ENCODE measurements at regions not wholly inside any gene's neighbourhood (a gene's known extent, or its start where the extent isn't known, plus 50 kb on each side); places are given as distances from the start of the nearest gene placed in this dataset.
A peak's percentile ranks its signal among the peaks of the same experiment; 100 is the strongest.
"Not testable (repeated sequence)": the region's sequence is repeated elsewhere in the genome, so short reads cannot be mapped to it uniquely, and the experiment has no call there.

GRCh38 chr1:243996223-243996622, 54.9 kb upstream of the ZBTB18 start:
- DNase-seq (ENCODE audit: low read depth), result no peak

GRCh38 chr1:243991650-243992049, 59.4 kb upstream of the ZBTB18 start:
- no peak for DNase-seq (ENCODE audit: low read depth)

GRCh38 chr1:243984788-243985187, 66.3 kb upstream of the ZBTB18 start:
- no peak for DNase-seq (ENCODE audit: low read depth)

GRCh38 chr1:243982447-243983018, 68.5 kb upstream of the ZBTB18 start:
- no peak for DNase-seq (ENCODE audit: low read depth)

- no peak for DNase-seq (ENCODE audit: low read depth)
Measured at GRCh38 chr1:243980471-243980870, 70.6 kb upstream of the ZBTB18 start.

GRCh38 chr1:243980071-243980470, 71.0 kb upstream of the ZBTB18 start:
- no peak for DNase-seq (ENCODE audit: low read depth)

- no peak for DNase-seq (ENCODE audit: low read depth)
Measured at GRCh38 chr1:243979396-243979795, 71.7 kb upstream of the ZBTB18 start.

- peak; percentile 22 for DNase-seq (ENCODE audit: low read depth)
Measured at GRCh38 chr1:243977094-243977493, 74.0 kb upstream of the ZBTB18 start.

GRCh38 chr1:243974451-243975292, 76.4 kb upstream of the ZBTB18 start:
- DNase-seq (ENCODE audit: low read depth), result no peak

- no peak for DNase-seq (ENCODE audit: low read depth)
Measured at GRCh38 chr1:243973169-243973568, 77.9 kb upstream of the ZBTB18 start.

GRCh38 chr1:243970077-243970476, 81.0 kb upstream of the ZBTB18 start:
- DNase-seq (ENCODE audit: low read depth), result no peak

GRCh38 chr1:243968413-243968812, 82.7 kb upstream of the ZBTB18 start:
- no peak for DNase-seq (ENCODE audit: low read depth)

- no peak for DNase-seq (ENCODE audit: low read depth)
Measured at GRCh38 chr1:243964915-243965314, 86.2 kb upstream of the ZBTB18 start.

GRCh38 chr1:243963571-243963970, 87.5 kb upstream of the ZBTB18 start:
- no peak for DNase-seq (ENCODE audit: low read depth)

- no peak for DNase-seq (ENCODE audit: low read depth)
Measured at GRCh38 chr1:243962541-243962940, 88.5 kb upstream of the ZBTB18 start.

- no peak for DNase-seq (ENCODE audit: low read depth)
Measured at GRCh38 chr1:243959998-243960397, 91.1 kb upstream of the ZBTB18 start.

GRCh38 chr1:243957141-243957540, 93.9 kb upstream of the ZBTB18 start:
- DNase-seq (ENCODE audit: low read depth), result no peak

- no peak for DNase-seq (ENCODE audit: low read depth)
Measured at GRCh38 chr1:243956450-243956849, 94.6 kb upstream of the ZBTB18 start.

GRCh38 chr1:243951207-243951606, 99.9 kb upstream of the ZBTB18 start:
- DNase-seq (ENCODE audit: low read depth), result not testable (repeated sequence)

GRCh38 chr1:243950166-243950565, 100.1 kb upstream of the AKT3 start:
- DNase-seq (ENCODE audit: low read depth), result peak; percentile 21

GRCh38 chr1:243946946-243947345, 96.9 kb upstream of the AKT3 start:
- DNase-seq (ENCODE audit: low read depth), result peak; percentile 10

GRCh38 chr1:243946253-243946652, 96.2 kb upstream of the AKT3 start:
- no peak for DNase-seq (ENCODE audit: low read depth)

GRCh38 chr1:243945727-243946126, 95.7 kb upstream of the AKT3 start:
- no peak for DNase-seq (ENCODE audit: low read depth)
